Mucosa of descending colon (tissue), 3 donors: ENCODE measurements at regions not wholly inside any gene's neighbourhood (a gene's known extent, or its start where the extent isn't known, plus 50 kb on each side); places are given as distances from the start of the nearest gene placed in this dataset.
A peak's percentile ranks its signal among the peaks of the same experiment; 100 is the strongest.

ENCODE experiments used
- ATAC-seq: fragments of 200-7000 bp; cut with Tn5 transposase; one replicate; pipeline ENCODE4 v1.9.1; 2020; ENCODE audit warnings: mild to moderate bottlenecking, moderate library complexity
- DNase-seq, 3 donors: peaks; one replicate each; pipeline ENCODE4 v3.0.0-alpha.2; 2020
- H3K36me3 ChIP-seq: fragments of 200-600 bp; one replicate; pipeline ENCODE4 v1.8.0; 2021; ENCODE audit warnings: low read depth, mild to moderate bottlenecking
- H3K4me1 ChIP-seq: fragments of 200-600 bp; one replicate; pipeline ENCODE4 v1.8.0; 2021; ENCODE audit warnings: low read depth, mild to moderate bottlenecking
- H3K4me3 ChIP-seq: fragments of 200-600 bp; one replicate; pipeline ENCODE4 v1.8.0; 2021; ENCODE audit warnings: mild to moderate bottlenecking
- H3K9me3 ChIP-seq: fragments of 200-600 bp; one replicate; pipeline ENCODE4 v1.8.0; 2021; ENCODE audit warnings: mild to moderate bottlenecking
- CTCF ChIP-seq: fragments of 200-600 bp; IDR thresholded peaks from one replicate; pipeline ENCODE4 v1.8.0; 2022; ENCODE audit warnings: antibody characterized with exemption, mild to moderate bottlenecking
- intact Hi-C, 2 donors: fragments of 100-400 bp; cut with DNase I in 1 of 2; cut with micrococcal nuclease in 1 of 2; formaldehyde crosslinking; loops; one replicate each; pipeline versions ENCODE4 v1.11.0 to v1.11.1; 2022; cut with DNase I, micrococcal nuclease
- donor health status: DM: no; HTN: no; CAD: no; lungs with moderate emphysema.
- donor health status: DM: no; HTN: no; CAD: no.
- donor health status: DM: no; HTN: yes; CAD: no.

GRCh38 chr6:159480471-159480870, 212.6 kb downstream of the SOD2 start:
- Histone ChIP-seq H3K4me1 (no peaks in the 10 kb centered on the region), H3K4me3 (no peak overlapping the region), H3K36me3 (no peaks in the 10 kb centered on the region), H3K9me3 (no peaks in the 10 kb centered on the region)
- ATAC-seq, result no peak
- DNase-seq, result no peak
- intact Hi-C loops, result no loop called here
- no peak for TF ChIP-seq CTCF

- H3K9me3 ChIP-seq, result no peaks in the 10 kb centered on the region
- no peak for TF ChIP-seq CTCF
- no peak overlapping the region for H3K4me3 ChIP-seq
- no peak for DNase-seq
- ATAC-seq, result no peak
- intact Hi-C loops, result no loop called here
- no peaks in the 10 kb centered on the region for H3K4me1 ChIP-seq
- H3K36me3 ChIP-seq, result no peaks in the 10 kb centered on the region
Measured at GRCh38 chr6:159479146-159479545, 213.9 kb downstream of the SOD2 start.

GRCh38 chr6:159473475-159474263, 219.4 kb downstream of the SOD2 start:
- no peaks in the 10 kb centered on the region for H3K4me1 ChIP-seq
- no peaks in the 10 kb centered on the region for H3K36me3 ChIP-seq
- H3K4me3 ChIP-seq, result no peak overlapping the region
- no peak for ATAC-seq
- peak in 1 of 3 donors; percentile 19 for DNase-seq
- no peak for TF ChIP-seq CTCF
- H3K9me3 ChIP-seq, result no peaks in the 10 kb centered on the region
- intact Hi-C loops, result no loop called here

GRCh38 chr6:159470397-159470796, 222.6 kb downstream of the SOD2 start:
- ATAC-seq, result no peak
- H3K36me3 ChIP-seq, result no peaks in the 10 kb centered on the region
- TF ChIP-seq CTCF, result no peak
- H3K4me1 ChIP-seq, result no peaks in the 10 kb centered on the region
- intact Hi-C loops, result no loop called here
- no peak for DNase-seq
- H3K4me3 ChIP-seq, result no peak overlapping the region
- H3K9me3 ChIP-seq, result no peaks in the 10 kb centered on the region

GRCh38 chr6:159469443-159469842, 223.6 kb downstream of the SOD2 start:
- peak; percentile 37 for ATAC-seq
- no peak for DNase-seq
- no peaks in the 10 kb centered on the region for H3K36me3 ChIP-seq
- no peak overlapping the region for H3K4me3 ChIP-seq
- H3K9me3 ChIP-seq, result no peaks in the 10 kb centered on the region
- intact Hi-C loops, result no loop called here
- no peak for TF ChIP-seq CTCF
- H3K4me1 ChIP-seq, result no peaks in the 10 kb centered on the region
